ENCODE measurements at regions not wholly inside any gene's neighbourhood (a gene's known extent, or its start where the extent isn't known, plus 50 kb on each side); places are given as distances from the start of the nearest gene placed in this dataset.

DNA sequence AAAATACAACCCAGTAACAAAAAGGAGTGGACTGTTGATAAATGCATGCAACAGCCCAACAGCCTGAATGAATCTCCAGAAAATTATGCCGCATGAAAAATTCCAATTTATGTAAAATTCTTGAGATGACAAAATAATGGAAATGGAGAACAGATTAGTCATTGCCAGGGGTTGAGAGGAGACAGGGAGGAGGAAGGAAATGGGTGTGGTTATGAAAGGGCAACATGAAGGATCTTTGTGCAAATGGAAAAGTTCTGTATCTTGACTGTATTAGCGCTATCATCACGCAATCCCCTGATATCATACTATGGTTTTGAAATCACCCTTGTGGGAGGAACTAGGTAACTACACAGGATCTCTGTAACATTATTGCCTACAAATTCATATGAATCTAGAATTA lies 1058.3 kb upstream of the RBFOX1 start:
- TF ChIP-seq EZH2phosphoT487 (IDR thresholded peaks at IDR 0.05; ENCODE audit: borderline replicate concordance, low read length), result no peak
- TF ChIP-seq, protein P1, sequence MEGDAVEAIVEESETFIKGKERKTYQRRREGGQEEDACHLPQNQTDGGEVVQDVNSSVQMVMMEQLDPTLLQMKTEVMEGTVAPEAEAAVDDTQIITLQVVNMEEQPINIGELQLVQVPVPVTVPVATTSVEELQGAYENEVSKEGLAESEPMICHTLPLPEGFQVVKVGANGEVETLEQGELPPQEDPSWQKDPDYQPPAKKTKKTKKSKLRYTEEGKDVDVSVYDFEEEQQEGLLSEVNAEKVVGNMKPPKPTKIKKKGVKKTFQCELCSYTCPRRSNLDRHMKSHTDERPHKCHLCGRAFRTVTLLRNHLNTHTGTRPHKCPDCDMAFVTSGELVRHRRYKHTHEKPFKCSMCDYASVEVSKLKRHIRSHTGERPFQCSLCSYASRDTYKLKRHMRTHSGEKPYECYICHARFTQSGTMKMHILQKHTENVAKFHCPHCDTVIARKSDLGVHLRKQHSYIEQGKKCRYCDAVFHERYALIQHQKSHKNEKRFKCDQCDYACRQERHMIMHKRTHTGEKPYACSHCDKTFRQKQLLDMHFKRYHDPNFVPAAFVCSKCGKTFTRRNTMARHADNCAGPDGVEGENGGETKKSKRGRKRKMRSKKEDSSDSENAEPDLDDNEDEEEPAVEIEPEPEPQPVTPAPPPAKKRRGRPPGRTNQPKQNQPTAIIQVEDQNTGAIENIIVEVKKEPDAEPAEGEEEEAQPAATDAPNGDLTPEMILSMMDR (conservative IDR thresholded peaks at IDR 0.05; ENCODE audit: low read depth, low read length), result no peak
